GM21737 (cell line): ENCODE measurements at regions not wholly inside any gene's neighbourhood (a gene's known extent, or its start where the extent isn't known, plus 50 kb on each side); places are given as distances from the start of the nearest gene placed in this dataset.

ENCODE experiments used
- ATAC-seq: cut with Tn5 transposase; IDR thresholded peaks from one replicate; pipeline ENCODE4 v1.9.1; 2021; ENCODE audit warnings: mild to moderate bottlenecking, moderate library complexity; ENCODE audit not compliant: unreplicated experiment

DNA sequence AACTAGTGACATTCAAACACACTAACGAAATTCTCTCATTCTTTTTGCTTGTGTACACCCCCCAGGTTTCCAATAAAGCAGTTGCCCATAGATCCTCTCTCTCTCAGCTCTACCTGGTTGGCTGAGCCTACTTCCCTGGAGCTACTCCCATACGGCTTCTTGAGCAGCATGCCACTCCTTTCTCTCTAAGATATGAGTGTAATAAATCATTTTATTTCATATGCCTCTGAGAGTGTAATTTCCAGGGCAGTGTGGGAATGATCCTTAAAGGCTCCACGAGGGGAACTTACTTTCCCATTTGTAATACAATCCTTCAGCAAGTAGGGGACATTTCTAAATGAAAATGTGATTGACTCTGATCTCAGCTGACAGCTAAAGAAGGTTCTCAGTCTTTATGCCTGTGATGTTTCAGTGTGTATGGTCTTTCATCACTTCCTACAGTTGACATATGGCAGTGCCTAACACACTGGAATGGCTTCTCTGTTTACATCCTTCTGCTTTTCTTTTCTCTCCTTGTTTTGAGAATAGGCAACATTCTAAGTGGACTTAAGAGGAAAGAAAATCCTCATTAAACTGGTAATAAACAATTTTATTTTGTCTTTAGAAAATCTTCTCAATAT is 1194.3 kb upstream of the CDH8 start:
- no peak for ATAC-seq

DNA sequence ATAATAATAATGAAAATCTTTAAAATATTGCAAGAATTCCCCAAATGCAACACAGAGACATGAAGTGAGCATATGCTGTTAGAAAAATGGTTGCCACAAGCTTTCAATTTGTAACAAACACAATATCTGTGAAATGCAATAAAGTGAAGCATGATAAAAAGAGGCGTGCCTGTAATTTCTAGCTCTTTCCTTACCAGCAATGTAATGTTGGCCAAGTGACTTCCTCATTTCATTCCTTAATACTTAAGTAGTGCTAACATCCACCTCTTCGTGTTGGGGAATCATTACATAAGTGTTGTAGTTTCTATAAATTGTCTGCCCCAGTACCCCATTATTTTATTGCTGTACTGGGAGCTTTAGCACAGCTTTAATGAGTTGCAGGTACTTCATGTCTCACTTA is 1192.0 kb upstream of the CDH8 start:
- ATAC-seq, result no peak

DNA sequence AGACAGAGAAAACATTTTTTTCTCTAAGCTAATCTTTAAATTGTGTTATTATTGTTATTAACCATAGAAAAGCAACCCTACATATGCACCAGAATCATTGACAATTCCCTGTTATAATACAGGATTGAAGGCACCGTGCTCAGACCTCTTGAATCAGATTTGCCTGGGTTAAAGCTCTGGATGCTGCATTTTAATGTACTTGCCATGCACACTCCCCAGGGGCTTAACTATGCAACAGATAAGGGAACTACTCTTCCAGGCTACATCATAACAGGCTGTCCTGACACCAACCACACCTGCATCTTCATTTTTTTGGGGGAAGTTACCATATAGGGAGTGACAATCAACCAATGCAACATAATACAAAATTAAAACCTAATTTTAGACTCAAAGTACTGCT is 1187.6 kb upstream of the CDH8 start:
- ATAC-seq, result no peak

DNA sequence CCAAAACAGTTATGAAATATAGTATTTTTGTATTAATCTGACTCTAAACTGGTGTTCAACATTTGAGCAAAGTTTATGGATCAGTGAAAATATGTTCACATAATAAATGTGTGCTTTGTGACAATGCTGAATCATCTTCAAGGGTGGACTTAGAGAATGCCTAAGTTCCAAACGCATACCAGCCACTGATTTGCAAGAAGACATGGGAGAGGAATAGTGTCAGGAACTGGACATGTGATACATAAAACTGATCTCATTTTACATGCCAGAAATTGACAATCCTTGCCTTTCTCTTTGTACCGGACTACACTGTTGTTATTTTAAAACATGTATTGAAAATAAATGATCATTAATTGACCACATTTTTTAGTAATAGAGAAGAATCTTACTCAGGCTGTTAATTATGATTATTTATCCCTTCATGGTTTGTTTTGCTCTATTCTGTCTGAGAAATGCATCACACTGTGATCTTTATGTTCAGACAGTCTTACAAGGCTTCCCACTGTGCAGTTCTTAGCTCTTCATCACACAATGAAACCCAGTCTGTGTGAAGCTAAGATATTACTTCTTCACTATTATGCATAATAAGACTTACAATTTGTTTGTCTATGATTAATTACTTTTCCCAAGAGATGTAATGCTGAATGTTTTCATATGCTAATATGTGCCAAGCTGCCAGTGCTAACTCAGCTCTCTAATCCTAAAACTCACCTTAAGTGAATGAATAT is 1180.6 kb upstream of the CDH8 start:
- ATAC-seq, result no peak

DNA sequence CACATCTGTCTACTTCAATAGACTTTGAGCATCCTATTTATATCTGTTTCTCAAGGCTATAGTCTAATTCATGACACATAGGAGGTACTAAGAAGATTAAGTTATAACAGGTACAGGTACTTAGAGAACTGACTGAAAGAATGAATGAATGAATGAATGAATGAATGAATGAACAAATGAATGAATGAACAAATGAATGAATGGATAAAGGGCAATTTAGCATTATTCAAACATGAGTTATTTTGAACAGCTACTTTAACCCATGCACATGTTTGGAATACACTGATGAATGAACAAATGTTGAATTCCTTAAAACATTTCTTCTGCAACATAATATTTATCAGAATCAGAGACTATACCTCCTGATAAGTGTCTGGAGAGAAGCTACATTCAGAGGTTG is 1165.6 kb upstream of the CDH8 start:
- ATAC-seq, result no peak

DNA sequence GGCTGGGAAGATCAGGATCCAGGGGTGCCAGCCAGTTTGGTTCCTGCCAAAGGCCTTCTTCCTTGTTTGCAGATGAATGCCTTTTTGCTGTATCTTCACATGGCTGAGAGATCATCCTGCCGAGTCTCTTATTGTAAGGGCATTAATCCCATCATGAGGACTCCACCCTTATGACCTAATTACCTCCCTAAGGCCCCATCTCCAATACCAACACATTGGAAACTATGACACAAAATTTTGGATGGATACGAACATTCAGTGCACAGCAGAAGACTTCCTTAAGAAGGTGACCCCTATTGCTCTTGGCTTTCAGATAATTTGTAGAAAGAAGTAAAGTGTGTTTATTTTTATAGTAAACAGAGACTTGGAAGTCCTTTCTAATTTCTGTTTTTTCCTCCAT is 1164.7 kb upstream of the CDH8 start:
- no peak for ATAC-seq

DNA sequence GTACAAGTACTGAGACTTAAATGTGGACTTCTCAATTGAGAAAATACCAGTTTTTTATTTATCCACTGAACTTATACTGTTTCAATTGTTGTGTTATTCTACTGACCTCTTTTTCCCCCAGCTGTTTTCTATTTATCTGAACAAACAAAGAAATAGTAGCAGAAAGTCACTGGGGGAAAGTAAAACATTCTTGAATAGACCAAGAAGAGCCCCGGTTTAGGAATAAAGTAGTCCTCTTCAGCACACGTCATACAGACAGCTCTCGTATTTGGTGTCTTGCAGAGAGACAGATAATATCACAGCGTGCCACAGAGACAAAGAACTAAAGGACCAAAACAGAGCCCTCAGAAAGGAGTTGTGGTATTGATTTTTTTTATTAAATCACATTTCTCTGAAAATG is 1159.1 kb upstream of the CDH8 start:
- ATAC-seq, result no peak

DNA sequence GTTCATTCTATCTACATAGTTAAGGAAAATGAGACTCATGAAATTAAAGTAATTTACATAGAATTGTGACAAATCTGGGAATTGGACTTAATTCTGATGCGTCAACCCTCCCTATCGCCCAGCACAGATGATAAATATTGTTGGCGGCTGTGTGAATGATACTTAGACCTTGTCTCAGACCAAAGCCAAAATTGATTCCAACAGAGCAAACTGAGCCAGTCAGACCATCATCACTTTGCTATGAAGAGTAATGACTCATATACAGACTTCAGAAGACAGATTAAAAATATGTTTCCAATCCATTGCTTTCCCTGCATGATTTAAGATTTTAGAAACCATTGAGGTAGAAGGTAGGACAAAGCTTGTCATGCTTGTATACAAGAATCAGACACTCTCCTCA is 1156.7 kb upstream of the CDH8 start:
- ATAC-seq, result no peak

DNA sequence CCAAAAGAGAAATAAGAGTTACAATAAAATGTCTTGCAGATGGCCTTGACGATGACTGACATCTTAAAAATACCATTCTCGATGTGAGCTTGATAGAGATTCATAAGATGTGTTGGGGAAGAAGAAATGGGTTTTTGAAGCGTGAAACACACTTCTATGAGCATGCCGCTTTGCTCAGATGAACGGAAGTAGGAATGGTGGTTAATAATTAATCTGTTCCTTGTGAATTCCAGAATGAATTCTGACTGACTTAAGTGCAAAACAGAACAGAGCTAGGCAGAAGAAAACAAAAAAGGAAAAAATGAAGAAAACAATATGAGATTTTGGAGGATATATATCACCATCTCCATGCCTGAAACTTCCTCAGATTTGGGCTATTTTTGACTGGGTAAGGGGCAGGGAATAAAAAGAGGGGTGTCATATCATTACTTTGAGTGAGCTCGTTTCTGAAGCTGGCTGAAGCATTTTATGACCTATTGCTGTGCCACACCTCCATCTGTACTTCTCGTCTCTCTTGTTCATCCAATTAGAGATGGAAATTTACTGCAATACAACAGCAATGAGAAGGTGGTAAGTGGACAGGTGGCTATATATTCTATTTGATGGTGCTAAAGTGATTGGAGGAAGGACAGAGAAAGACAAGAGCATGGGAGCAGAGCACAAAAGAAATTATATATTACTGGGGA is 1152.0 kb upstream of the CDH8 start:
- no peak for ATAC-seq

DNA sequence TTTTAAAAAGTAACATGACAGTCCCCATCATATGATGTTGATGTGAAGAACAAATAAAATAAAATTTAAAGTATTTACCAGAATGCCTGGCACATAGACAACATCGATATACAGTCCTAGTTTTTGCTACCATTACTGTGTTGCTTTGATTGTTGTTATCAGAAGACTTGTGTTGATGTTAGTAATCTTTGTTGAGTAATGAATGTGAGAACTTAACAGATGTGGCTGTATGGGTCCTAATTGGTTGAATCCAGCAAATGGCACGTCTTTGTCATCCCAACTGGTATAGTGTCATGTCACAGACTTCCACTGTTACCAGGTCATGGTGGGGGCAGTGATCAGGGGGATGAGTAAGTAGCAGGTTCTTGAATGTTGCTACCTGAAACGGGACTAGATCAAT is 1151.4 kb upstream of the CDH8 start:
- no peak for ATAC-seq

DNA sequence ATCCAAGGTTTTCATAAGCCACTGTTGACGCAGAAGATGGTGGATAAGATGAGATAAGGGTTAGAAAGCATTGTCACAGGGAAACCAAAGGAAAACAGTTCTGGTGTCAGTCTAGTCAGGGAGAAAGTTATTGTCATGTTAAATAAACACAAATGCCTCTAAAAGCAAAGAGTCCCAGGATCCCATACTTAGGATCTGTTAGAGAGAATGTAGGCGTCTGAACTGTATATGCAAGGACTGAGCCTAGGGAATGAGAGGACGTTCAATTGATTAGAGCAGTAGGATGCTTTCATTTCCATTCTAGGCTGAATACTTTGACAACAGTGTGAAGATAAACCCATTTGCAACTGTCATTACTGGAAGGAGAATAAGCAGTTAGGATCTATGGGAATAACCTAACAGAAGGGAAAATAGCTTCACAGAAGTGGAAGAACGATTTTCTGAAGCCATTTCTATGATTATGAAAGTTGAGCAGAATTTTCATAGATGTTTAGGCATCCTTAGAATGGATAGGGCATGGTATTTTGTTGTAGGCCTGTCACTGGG is 1149.1 kb upstream of the CDH8 start:
- no peak for ATAC-seq

DNA sequence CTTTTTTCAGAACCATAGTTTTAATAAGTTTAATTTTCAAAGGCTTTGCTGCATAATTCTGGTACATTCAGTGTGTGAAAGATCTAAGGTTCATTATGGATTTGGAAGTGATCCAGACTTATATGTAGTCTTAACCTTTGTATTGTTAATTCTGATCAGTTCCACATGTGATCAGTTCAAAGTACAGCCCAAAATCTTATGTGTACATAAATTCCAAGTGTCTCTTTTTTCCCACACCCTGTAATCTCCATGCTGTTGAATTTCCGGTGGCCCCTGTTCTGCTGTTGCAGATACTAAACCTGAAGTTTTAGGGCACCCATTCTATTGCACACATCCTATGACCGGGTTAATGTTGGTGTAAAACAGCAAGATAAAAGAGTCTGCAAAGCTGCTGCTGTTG is 1147.5 kb upstream of the CDH8 start:
- ATAC-seq, result no peak

DNA sequence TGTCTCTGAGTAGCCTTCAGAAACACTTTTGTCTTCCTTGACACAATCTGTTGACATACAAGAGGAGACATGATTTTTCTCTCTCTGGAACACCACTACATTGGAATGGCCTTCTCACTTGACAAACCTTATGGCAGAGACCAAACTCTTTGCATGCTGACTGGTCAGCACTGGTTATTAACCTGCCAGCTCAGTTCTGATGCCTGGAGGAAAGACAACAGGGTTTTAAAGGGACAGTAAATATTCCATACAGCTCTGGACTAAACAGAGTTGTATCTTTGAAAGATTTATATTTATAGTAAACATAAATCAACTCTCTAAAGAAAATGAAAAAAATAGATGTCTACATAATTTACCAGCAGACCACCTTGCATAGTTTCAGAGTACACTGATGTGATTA is 1139.1 kb upstream of the CDH8 start:
- no peak for ATAC-seq

DNA sequence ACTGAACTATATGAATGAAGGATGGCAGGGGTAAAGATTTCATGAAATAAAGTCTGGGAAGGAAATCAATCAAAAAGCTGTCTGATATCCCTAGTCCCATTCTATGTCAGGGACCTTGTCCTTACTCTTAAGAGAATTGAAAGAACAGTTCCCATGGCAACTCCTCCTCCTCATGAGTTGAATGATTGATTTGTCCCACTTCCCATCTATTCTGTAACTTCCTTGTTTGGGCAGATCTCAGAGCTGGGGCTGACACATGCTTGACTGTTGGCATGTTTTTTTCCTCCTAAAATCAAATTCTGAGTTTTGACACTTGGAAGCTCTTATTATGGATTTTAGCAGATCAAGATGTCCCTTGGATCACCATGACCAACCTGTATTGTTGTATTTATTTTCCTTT is 1138.6 kb upstream of the CDH8 start:
- ATAC-seq, result no peak

DNA sequence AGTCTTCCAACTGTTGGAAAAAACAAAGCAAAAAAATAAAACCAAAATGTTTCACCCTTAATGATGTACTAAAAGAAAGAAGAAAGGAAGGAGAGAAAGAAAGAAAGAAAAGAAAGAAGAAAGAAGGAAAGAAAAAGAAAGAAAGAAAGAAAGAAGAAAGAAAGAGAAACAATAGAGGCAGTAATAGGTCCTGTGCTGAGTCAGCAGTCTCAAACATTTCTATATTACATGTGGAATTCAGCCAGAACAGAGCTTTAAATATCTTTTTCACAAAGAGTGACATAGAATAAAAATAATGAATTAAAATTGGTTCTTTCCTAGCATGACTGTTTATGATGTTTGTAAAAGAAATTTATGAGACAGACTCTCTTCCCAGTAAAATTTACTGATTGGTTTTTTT is 1135.3 kb upstream of the CDH8 start:
- no peak for ATAC-seq

DNA sequence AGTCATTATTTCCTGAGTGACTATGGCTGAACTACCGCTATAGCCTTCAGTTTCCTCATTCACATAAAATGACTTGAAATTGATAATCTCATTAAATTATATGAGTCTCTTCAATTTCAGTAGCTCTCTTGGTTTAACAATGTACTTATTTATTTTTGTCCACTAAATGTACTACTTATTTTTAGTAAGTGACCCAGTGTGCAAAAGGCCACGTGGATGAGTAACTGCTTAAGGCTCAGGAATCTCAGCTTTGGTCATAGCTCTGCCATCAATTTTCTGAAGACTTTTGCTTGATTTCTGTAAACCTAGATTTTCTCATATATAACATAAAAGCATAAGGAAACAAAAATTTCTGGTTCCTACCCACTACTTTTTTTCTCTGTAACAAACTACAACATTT is 1132.9 kb upstream of the CDH8 start:
- no peak for ATAC-seq

DNA sequence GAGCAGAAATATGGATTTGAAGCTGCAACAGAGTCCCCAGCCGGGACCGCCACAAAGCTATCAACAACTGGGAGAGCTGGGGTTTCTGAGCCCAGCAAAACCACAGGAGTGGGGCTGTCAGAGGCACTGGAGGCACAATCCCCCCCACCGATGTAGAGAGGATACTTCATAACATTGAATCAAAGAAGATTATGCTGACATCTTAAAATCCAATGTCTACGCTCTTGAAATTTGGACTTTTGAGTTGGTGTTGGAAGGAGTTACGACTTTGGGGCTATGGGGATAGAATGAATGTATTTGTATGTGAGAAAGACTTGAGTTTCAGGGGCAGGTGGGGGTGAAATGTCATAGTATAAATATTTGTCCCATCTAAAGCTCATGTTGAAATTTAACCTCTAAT is 1121.6 kb upstream of the CDH8 start:
- no peak for ATAC-seq

DNA sequence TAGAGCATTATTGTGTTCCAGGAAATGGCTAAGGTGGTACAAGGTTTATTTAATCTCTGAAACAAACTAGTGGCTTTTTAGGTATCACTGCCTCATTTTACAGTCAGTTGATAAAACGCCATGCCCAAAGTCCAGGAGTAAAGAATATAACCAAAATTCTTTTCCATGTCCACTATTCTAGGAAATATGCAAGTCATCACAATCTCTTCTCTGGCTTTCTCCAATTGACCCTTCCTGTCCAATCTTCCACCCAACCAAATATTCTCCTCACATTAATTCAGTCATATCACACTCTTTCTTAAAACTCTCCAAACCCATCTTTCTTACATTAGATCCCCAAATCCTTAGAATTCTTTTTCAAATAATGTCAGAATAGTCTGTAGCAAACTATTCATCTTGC is 1110.0 kb upstream of the CDH8 start:
- ATAC-seq, result no peak

DNA sequence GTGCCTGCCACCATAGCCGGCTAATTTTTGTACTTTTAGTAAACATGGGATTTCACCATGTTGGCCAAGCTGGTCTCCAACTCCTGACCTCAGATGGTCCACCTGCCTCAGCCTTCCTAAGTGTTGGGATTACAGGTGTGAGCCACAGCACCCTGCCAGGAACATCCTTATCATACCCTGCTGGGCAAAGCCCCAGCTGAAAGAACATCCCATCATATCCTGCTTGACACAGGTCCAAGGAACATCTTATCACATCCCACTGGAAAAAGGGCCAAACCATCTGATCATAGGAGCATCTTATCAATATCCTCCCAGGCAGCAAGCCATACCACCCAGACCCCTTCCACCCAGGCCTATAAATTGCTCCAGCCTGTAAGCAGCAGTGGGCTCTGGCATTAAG is 1109.2 kb upstream of the CDH8 start:
- no peak for ATAC-seq

DNA sequence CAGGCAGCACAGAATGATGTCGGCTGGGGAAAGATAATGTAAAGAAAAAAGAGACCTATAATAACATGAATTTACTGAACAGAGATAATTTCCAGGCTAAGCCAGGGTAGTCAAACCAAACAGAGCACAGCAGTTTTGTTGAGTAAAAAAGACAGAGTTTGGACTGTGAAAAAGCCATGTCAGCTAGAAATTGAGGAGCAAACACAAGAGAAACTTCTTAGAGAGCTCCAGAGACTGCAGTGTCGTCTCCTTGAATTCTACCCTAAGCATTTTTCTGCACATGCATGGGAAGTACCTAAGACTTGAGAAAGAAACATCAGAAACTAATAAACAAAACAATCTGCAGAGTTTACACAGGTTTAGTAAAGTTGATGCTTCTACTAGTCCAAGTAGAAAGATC is 1098.8 kb upstream of the CDH8 start:
- ATAC-seq, result no peak

DNA sequence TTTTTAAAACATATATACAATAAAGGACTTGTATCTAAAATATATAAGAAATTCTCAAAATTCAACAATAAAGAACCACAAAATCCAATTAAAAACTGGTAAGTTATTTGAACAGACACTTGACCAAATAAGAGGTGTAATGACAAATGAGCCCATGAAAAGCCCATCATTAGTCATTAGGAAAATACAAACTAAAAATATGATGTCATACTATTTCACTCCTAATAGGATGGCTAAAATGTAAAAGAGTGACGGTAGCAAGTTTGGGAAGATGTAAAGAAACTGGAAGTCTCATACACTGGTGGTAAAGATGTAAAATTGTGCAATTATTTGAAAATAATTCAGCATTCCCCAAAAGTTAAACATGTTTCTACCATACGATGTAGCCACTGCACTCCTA is 1095.3 kb upstream of the CDH8 start:
- ATAC-seq, result no peak

DNA sequence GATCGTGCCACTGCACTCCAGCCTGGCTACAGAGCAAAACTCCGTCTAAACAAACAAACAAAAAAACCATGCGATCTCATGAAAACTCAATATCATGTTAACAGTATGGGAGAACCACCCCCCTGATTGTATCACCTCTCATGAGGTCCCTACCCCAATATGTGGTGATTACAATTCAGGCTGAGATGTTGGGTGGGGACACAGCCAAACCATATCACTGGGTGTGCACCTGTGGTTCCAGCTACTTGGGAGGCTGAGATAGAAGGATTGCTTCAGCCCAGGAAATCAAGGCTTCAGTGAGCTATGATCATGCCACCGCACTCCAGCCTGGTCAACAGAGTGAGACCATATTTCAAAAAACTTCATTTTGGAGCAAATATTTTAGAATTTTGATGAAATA is 1094.7 kb upstream of the CDH8 start:
- ATAC-seq, result no peak
